Mammary epithelial cell (primary cell): ENCODE measurements at regions not wholly inside any gene's neighbourhood (a gene's known extent, or its start where the extent isn't known, plus 50 kb on each side); places are given as distances from the start of the nearest gene placed in this dataset.

Experiments used
- CTCF ChIP-seq, 2 donors: IDR thresholded peaks in 1 of 2; conservative IDR thresholded peaks in 1 of 2; 2 replicates each; pipeline ENCODE4 v1.5.1; 2011 to 2012; ENCODE audit warnings: inconsistent platforms in 2 of 2, low read length in 2 of 2, mild to moderate bottlenecking in 2 of 2, control low read depth in 1 of 2, low read depth in 1 of 2; ENCODE audit not compliant: insufficient read depth in 1 of 2; ENCODE audit errors: extremely low read depth in 1 of 2
- EZH2 ChIP-seq: IDR thresholded peaks from 2 replicates; pipeline ENCODE4 v1.6.1; 2012; ENCODE audit warnings: low read length, inconsistent platforms, borderline replicate concordance

DNA sequence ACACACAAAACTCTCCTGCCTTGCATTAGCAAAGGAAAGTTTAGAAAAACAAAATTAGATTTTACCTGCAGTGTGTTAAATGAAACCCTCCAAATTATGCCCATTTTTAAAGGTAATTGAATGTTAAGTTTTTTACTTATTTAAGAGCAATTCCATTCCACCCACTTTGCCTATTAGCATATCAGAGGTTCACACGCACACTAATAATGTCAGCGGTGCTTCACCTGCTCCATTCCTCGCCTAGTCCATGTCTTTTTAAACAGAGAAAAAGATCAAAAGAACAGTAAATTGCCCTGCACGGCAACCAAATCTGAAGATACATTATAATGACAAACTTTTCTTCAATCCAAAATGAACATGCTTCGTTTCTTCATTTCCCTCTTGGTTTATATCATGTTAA is 97.3 kb upstream of the LRRN1 start:
- TF ChIP-seq CTCF (conservative IDR thresholded peaks at IDR 0.05 in 1 of 2, IDR thresholded peaks at IDR 0.05 in 1 of 2; ENCODE audit: extremely low read depth in 1 of 2, insufficient read depth in 1 of 2, low read depth in 1 of 2, low read length in 2 of 2) (no peak), EZH2 (no peak)
